NCI-H446 (cell line): ENCODE measurements at regions not wholly inside any gene's neighbourhood (a gene's known extent, or its start where the extent isn't known, plus 50 kb on each side); places are given as distances from the start of the nearest gene placed in this dataset.

Experiments
- DNase-seq, 2 experiments: peaks; one replicate each; lab custom pipeline; 2025; lab: John Stamatoyannopoulos, UW

GRCh38 chr17:33776903-33777302, 478.2 kb upstream of the CCL2 start:
- no peak for DNase-seq

GRCh38 chr17:33777674-33778073, 477.4 kb upstream of the CCL2 start:
- no peak for DNase-seq

GRCh38 chr17:33778505-33779233, 476.4 kb upstream of the CCL2 start:
- DNase-seq: no peak

- DNase-seq: peak in 1 of 2 experiments; percentile 44
Measured at GRCh38 chr17:33779234-33779591, 475.9 kb upstream of the CCL2 start.

GRCh38 chr17:33785281-33785680, 469.8 kb upstream of the CCL2 start:
- DNase-seq: no peak

- no peak for DNase-seq
Measured at GRCh38 chr17:33786478-33786877, 468.6 kb upstream of the CCL2 start.

GRCh38 chr17:33789658-33790057, 465.4 kb upstream of the CCL2 start:
- DNase-seq: no peak

- no peak for DNase-seq
Measured at GRCh38 chr17:33797181-33797580, 457.9 kb upstream of the CCL2 start.

- DNase-seq: no peak
Measured at GRCh38 chr17:33798308-33798707, 456.8 kb upstream of the CCL2 start.

- no peak for DNase-seq
Measured at GRCh38 chr17:33802349-33803198, 452.5 kb upstream of the CCL2 start.

GRCh38 chr17:33803199-33803685, 451.8 kb upstream of the CCL2 start:
- no peak for DNase-seq

- DNase-seq: no peak
Measured at GRCh38 chr17:33803686-33804085, 451.4 kb upstream of the CCL2 start.

GRCh38 chr17:33804401-33804800, 450.7 kb upstream of the CCL2 start:
- DNase-seq: no peak

GRCh38 chr17:33806631-33807030, 448.5 kb upstream of the CCL2 start:
- DNase-seq: no peak

GRCh38 chr17:33809748-33810147, 445.3 kb upstream of the CCL2 start:
- DNase-seq: no peak

- no peak for DNase-seq
Measured at GRCh38 chr17:33811004-33811760, 443.9 kb upstream of the CCL2 start.

GRCh38 chr17:33811984-33812577, 443.0 kb upstream of the CCL2 start:
- DNase-seq: no peak

- DNase-seq: no peak
Measured at GRCh38 chr17:33814852-33815251, 440.2 kb upstream of the CCL2 start.

GRCh38 chr17:33816036-33816435, 439.0 kb upstream of the CCL2 start:
- no peak for DNase-seq

- no peak for DNase-seq
Measured at GRCh38 chr17:33816842-33817617, 438.1 kb upstream of the CCL2 start.

- DNase-seq: no peak
Measured at GRCh38 chr17:33819539-33819938, 435.5 kb upstream of the CCL2 start.
